Astrocyte (in vitro differentiated cells and primary cell): ENCODE measurements at regions not wholly inside any gene's neighbourhood (a gene's known extent, or its start where the extent isn't known, plus 50 kb on each side); places are given as distances from the start of the nearest gene placed in this dataset.

ENCODE experiments used
- EZH2 ChIP-seq: IDR thresholded peaks from 2 replicates; pipeline ENCODE4 v1.6.1; 2012; ENCODE audit warnings: mild to moderate bottlenecking, low read length, inconsistent platforms; ENCODE audit not compliant: insufficient read depth
- TF ChIP-seq, protein P1 (sequence below): IDR thresholded peaks from 2 replicates; pipeline ENCODE4 v1.5.1; 2011; ENCODE audit warnings: low read depth, mild to moderate bottlenecking, inconsistent platforms, low read length, moderate library complexity; ENCODE audit not compliant: insufficient read depth

GRCh38 chr10:118977022-118977599, 52.4 kb upstream of the NANOS1 start:
- TF ChIP-seq, protein P1, sequence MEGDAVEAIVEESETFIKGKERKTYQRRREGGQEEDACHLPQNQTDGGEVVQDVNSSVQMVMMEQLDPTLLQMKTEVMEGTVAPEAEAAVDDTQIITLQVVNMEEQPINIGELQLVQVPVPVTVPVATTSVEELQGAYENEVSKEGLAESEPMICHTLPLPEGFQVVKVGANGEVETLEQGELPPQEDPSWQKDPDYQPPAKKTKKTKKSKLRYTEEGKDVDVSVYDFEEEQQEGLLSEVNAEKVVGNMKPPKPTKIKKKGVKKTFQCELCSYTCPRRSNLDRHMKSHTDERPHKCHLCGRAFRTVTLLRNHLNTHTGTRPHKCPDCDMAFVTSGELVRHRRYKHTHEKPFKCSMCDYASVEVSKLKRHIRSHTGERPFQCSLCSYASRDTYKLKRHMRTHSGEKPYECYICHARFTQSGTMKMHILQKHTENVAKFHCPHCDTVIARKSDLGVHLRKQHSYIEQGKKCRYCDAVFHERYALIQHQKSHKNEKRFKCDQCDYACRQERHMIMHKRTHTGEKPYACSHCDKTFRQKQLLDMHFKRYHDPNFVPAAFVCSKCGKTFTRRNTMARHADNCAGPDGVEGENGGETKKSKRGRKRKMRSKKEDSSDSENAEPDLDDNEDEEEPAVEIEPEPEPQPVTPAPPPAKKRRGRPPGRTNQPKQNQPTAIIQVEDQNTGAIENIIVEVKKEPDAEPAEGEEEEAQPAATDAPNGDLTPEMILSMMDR = no peak
- no peak for TF ChIP-seq EZH2
